Kidney epithelial cell (primary cell): ENCODE measurements at regions not wholly inside any gene's neighbourhood (a gene's known extent, or its start where the extent isn't known, plus 50 kb on each side); places are given as distances from the start of the nearest gene placed in this dataset.
"Not testable (repeated sequence)": the region's sequence is repeated elsewhere in the genome, so short reads cannot be mapped to it uniquely, and the experiment has no call there.

Experiments used
- DNase-seq: peaks from one replicate; pipeline ENCODE4 v3.0.0-alpha.2; 2010; ENCODE audit warnings: low read depth
- H3K27me3 ChIP-seq: 2 replicates; pipeline ENCODE4 v1.6.0; 2011; ENCODE audit warnings: low read length; ENCODE audit not compliant: control insufficient read depth, insufficient read depth
- H3K36me3 ChIP-seq: 2 replicates; pipeline ENCODE4 v1.5.1; 2011; ENCODE audit warnings: low read length; ENCODE audit not compliant: control insufficient read depth, insufficient read depth
- H3K4me3 ChIP-seq: 2 replicates; pipeline ENCODE4 v1.5.1; 2011; ENCODE audit warnings: low read depth, mild to moderate bottlenecking, control low read depth, low read length
- CTCF ChIP-seq: IDR thresholded peaks from 2 replicates; pipeline ENCODE4 v1.5.1; 2011; ENCODE audit warnings: mild to moderate bottlenecking, moderate library complexity, low read length, control low read depth, inconsistent platforms; ENCODE audit not compliant: insufficient read depth, poor library complexity, severe bottlenecking

GRCh38 chr2:80942766-80943165 lies 638.2 kb upstream of the LRRTM1 start:
- no peaks in the 10 kb centered on the region for H3K36me3 ChIP-seq
- TF ChIP-seq CTCF, result no peak
- no peak for DNase-seq
- no peaks in the 10 kb centered on the region for H3K27me3 ChIP-seq
- no peak overlapping the region for H3K4me3 ChIP-seq

GRCh38 chr2:80938463-80938862 lies 633.9 kb upstream of the LRRTM1 start:
- TF ChIP-seq CTCF, result no peak
- DNase-seq, result no peak
- H3K4me3 ChIP-seq, result no peak overlapping the region
- H3K36me3 ChIP-seq, result no peaks in the 10 kb centered on the region
- H3K27me3 ChIP-seq, result no peaks in the 10 kb centered on the region

DNA sequence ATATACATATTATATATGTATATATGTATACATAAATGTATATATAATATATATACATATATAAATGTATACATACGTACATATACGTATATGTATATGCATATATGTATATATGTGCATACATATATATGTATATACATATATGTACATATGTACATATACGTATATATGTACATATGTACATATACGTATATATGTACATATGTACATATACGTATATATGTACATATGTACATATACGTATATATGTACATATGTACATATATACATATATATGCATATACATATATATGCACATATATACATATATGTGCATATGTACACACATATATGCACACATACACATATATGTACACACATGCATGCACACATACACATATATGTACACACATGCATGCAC lies 627.3 kb upstream of the LRRTM1 start:
- not testable (repeated sequence) for H3K36me3 ChIP-seq, H3K4me3 ChIP-seq, H3K27me3 ChIP-seq, DNase-seq

DNA sequence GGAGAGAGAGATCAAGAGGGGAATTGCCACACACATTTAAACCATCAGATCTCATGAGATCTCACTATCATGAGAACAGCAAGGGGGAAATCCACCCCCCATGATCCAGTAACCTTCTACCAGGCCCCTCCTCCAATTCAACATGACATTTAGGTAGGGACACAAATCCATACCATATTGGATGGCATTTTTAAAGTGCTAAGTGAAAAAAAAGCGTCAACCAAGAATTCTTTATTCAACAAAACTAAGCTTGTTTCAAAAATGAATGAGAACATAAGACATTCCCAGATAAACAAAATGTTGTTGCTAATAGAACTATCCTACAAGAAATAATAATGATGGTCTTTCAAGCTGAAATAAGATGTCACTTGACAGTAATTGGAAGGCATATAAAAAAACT lies 626.2 kb upstream of the LRRTM1 start:
- Histone ChIP-seq H3K36me3 (no peaks in the 10 kb centered on the region), H3K4me3 (no peak overlapping the region), H3K27me3 (no peaks in the 10 kb centered on the region)
- TF ChIP-seq CTCF, result no peak
- no peak for DNase-seq

GRCh38 chr2:80926168-80926567 lies 621.6 kb upstream of the LRRTM1 start:
- Histone ChIP-seq H3K4me3 (no peak overlapping the region), H3K36me3 (no peaks in the 10 kb centered on the region), H3K27me3 (no peaks in the 10 kb centered on the region)
- TF ChIP-seq CTCF, result no peak
- no peak for DNase-seq

DNA sequence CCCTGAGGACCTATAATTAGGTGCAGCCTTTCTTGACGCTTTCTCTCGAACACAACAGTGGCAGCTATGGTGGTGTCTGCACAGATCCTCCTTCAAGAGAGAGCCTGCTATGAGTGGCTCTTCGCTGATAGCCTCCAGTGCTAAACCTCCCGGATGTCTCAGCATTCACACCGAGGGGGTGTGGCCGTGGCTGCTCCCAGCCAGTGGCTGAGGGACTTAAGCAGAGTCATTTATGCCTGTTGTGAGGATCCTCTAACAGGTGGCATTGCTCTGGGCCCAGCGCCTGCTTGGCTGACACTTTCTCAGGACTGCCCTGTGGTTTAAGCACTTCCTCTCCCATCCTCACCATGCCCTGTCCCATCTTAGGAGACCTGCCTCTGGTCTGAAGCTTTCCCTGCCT lies 592.0 kb upstream of the LRRTM1 start:
- no peak for DNase-seq
- Histone ChIP-seq H3K27me3 (no peaks in the 10 kb centered on the region), H3K36me3 (no peaks in the 10 kb centered on the region), H3K4me3 (no peak overlapping the region)
- no peak for TF ChIP-seq CTCF
